Activated CD4-positive, alpha-beta T cell treated with anti-CD3 and anti-CD28 coated beads for 24 hours (primary cell): ENCODE measurements at regions not wholly inside any gene's neighbourhood (a gene's known extent, or its start where the extent isn't known, plus 50 kb on each side); places are given as distances from the start of the nearest gene placed in this dataset.

ENCODE experiments used
- DNase-seq, 2 donors: peaks; one replicate each; pipeline ENCODE4 v3.0.0-alpha.2; 2020; ENCODE audit warnings: low read depth in 2 of 2

GRCh38 chr22:27283714-27284113 lies 517.8 kb downstream of the MN1 start:
- no peak for DNase-seq

- no peak for DNase-seq
These were observed 517.2 kb downstream of the MN1 start for GRCh38 chr22:27284324-27284723.

- no peak for DNase-seq
These were observed 514.8 kb downstream of the MN1 start for GRCh38 chr22:27286711-27287110.

GRCh38 chr22:27292542-27293299 lies 508.8 kb downstream of the MN1 start:
- DNase-seq: no peak

GRCh38 chr22:27293721-27294445 lies 507.7 kb downstream of the MN1 start:
- DNase-seq: no peak

GRCh38 chr22:27295040-27295439 lies 506.5 kb downstream of the MN1 start:
- DNase-seq: no peak

GRCh38 chr22:27295605-27296004 lies 506.0 kb downstream of the MN1 start:
- DNase-seq: no peak

GRCh38 chr22:27296091-27296675 lies 505.4 kb downstream of the MN1 start:
- DNase-seq: no peak

- no peak for DNase-seq
These were observed 504.4 kb downstream of the MN1 start for GRCh38 chr22:27297125-27297524.

GRCh38 chr22:27298332-27298731 lies 503.2 kb downstream of the MN1 start:
- DNase-seq: no peak

- DNase-seq: no peak
These were observed 502.8 kb downstream of the MN1 start for GRCh38 chr22:27298742-27299141.

- DNase-seq: no peak
These were observed 502.1 kb downstream of the MN1 start for GRCh38 chr22:27299181-27300085.

GRCh38 chr22:27300536-27301285 lies 500.8 kb downstream of the MN1 start:
- DNase-seq: no peak

- no peak for DNase-seq
These were observed 499.1 kb downstream of the MN1 start for GRCh38 chr22:27302501-27302900.

GRCh38 chr22:27303718-27304117 lies 497.8 kb downstream of the MN1 start:
- no peak for DNase-seq

GRCh38 chr22:27306771-27307170 lies 494.8 kb downstream of the MN1 start:
- DNase-seq: no peak

- no peak for DNase-seq
These were observed 493.9 kb downstream of the MN1 start for GRCh38 chr22:27307545-27308247.

- no peak for DNase-seq
These were observed 493.0 kb downstream of the MN1 start for GRCh38 chr22:27308513-27308912.

GRCh38 chr22:27309697-27310096 lies 491.9 kb downstream of the MN1 start:
- DNase-seq: no peak

GRCh38 chr22:27310966-27311697 lies 490.4 kb downstream of the MN1 start:
- no peak for DNase-seq
